GM19351 (cell line): ENCODE measurements at regions not wholly inside any gene's neighbourhood (a gene's known extent, or its start where the extent isn't known, plus 50 kb on each side); places are given as distances from the start of the nearest gene placed in this dataset.
A peak's percentile ranks its signal among the peaks of the same experiment; 100 is the strongest.
"Not testable (repeated sequence)": the region's sequence is repeated elsewhere in the genome, so short reads cannot be mapped to it uniquely, and the experiment has no call there.

Experiments used
- ATAC-seq: cut with Tn5 transposase; IDR thresholded peaks from one replicate; pipeline ENCODE4 v1.9.1; 2021; ENCODE audit warnings: mild to moderate bottlenecking, moderate library complexity; ENCODE audit not compliant: unreplicated experiment

GRCh38 chr5:122515210-122515609, 203.2 kb downstream of the SNCAIP start:
- not testable (repeated sequence) for ATAC-seq

- peak; percentile 80 for ATAC-seq
Measured at GRCh38 chr5:122515709-122516431, 203.8 kb downstream of the SNCAIP start.

GRCh38 chr5:122516432-122516743, 204.4 kb downstream of the SNCAIP start:
- ATAC-seq = peak; percentile 10

GRCh38 chr5:122517091-122517490, 205.1 kb downstream of the SNCAIP start:
- ATAC-seq = no peak

- ATAC-seq = no peak
Measured at GRCh38 chr5:122523776-122524175, 211.7 kb downstream of the SNCAIP start.

- ATAC-seq = no peak
Measured at GRCh38 chr5:122527547-122527946, 215.5 kb downstream of the SNCAIP start.

- no peak for ATAC-seq
Measured at GRCh38 chr5:122532035-122532434, 220.0 kb downstream of the SNCAIP start.

GRCh38 chr5:122533825-122534224, 221.8 kb downstream of the SNCAIP start:
- ATAC-seq = no peak

GRCh38 chr5:122534829-122535228, 222.8 kb downstream of the SNCAIP start:
- ATAC-seq = no peak

GRCh38 chr5:122541388-122541787, 229.4 kb downstream of the SNCAIP start:
- ATAC-seq = no peak

- ATAC-seq = no peak
Measured at GRCh38 chr5:122545986-122546385, 228.9 kb upstream of the SNX2 start.

- no peak for ATAC-seq
Measured at GRCh38 chr5:122547219-122547618, 227.7 kb upstream of the SNX2 start.

- ATAC-seq = no peak
Measured at GRCh38 chr5:122547669-122548068, 227.2 kb upstream of the SNX2 start.

GRCh38 chr5:122559676-122560075, 215.2 kb upstream of the SNX2 start:
- ATAC-seq = no peak

- no peak for ATAC-seq
Measured at GRCh38 chr5:122561209-122561608, 213.7 kb upstream of the SNX2 start.

- no peak for ATAC-seq
Measured at GRCh38 chr5:122565331-122565730, 209.5 kb upstream of the SNX2 start.

GRCh38 chr5:122576256-122577016, 198.4 kb upstream of the SNX2 start:
- ATAC-seq = no peak

- ATAC-seq = no peak
Measured at GRCh38 chr5:122581629-122582028, 193.3 kb upstream of the SNX2 start.

GRCh38 chr5:122584411-122585300, 190.2 kb upstream of the SNX2 start:
- ATAC-seq = no peak

- no peak for ATAC-seq
Measured at GRCh38 chr5:122585371-122585770, 189.5 kb upstream of the SNX2 start.

GRCh38 chr5:122586351-122586750, 188.5 kb upstream of the SNX2 start:
- no peak for ATAC-seq

GRCh38 chr5:122591828-122592227, 183.1 kb upstream of the SNX2 start:
- no peak for ATAC-seq
